NCI-H82 treated with DMSO at 0.1 percent for 48 hours (cell line): ENCODE measurements at regions not wholly inside any gene's neighbourhood (a gene's known extent, or its start where the extent isn't known, plus 50 kb on each side); places are given as distances from the start of the nearest gene placed in this dataset.
"Not testable (repeated sequence)": the region's sequence is repeated elsewhere in the genome, so short reads cannot be mapped to it uniquely, and the experiment has no call there.

Experiments used
- DNase-seq: peaks from one replicate; lab custom pipeline; 2025; ENCODE audit not compliant: unreplicated experiment; lab: John Stamatoyannopoulos, UW

DNA sequence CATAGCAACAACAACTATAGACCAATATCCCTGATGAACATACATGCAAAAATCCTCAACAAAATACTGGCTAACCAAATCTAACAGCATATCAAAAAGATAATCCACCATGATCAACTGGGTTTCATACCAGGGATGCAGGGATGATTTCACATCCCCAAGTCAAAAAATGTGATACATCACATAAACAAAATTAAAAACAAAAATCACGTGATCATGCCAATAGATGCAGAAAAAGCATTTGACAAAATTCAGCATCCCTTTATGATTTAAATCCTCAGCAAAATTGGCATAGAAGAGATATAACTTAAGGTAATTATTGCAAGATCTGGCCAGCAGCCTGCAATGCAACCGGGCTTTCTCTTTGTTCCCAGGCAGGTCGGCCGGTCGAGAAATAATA, 735.1 kb upstream of the SGO1 start:
- DNase-seq = not testable (repeated sequence)

DNA sequence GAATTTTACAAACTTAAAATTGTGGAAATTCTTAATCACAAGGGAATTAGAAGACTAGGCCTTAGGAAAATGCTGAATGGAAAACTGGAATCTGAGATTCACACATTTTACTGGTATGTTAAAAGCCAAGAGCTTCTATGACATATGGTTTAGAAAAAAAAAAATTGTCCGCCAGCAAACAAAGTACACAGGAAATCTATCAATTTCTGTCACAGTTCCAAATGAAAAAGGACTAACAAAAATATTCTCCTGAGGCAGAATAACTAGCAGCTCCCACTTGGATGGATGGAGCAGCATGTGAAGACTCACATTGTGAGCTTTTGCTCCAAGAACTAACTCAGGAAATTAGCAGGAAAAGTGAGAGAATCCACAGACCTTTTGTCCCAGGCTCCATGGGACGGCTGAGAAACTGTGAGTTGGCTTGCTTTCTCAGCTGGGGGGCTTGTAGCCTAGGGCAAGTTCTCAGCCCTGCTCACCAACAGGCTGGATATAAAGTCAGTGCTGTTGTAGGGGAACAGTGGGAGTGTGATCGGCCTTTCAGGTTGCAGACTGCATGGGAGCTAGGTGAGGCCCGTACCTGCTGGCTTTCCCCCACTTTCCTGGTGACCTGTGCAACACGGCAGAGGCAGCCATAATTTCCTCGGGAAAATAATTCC, 731.1 kb upstream of the SGO1 start:
- DNase-seq = no peak

DNA sequence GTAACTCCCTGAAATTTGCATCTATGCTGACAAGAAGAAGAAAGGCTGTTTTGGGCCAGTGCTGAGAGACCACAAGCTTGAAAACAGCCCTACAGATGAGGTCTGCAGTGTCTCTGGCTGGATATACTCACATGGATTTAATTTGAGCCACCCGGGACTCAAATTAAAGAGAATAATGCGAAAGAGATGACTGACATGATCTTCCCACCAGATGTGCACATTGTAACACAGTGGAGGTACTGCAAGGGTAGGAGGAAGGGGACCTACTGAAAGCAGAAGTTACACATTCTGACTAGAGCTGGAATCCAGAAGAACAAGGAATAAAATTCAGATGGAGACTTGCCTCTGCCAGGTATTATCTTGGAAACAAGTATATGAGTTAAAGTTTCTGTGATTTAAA, 728.3 kb upstream of the SGO1 start:
- no peak for DNase-seq

DNA sequence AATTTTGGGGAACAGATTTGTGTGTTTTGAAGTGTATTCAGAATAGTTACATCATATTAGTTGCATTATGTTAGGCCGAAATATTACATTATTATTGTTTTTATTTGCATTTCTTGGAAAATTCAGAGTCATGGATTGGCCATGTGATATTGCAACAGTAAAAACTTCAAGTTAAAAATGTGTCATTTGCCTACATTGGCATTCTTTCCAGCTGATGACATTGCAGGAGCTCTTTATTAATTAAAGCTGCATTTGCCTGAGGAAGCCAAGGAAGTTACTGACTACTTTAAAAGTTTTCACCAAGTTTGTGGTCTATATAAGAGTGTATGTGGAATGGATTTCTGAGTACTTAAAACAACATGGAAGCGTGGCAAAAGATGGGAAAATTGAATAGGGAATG, 726.4 kb upstream of the SGO1 start:
- no peak for DNase-seq

DNA sequence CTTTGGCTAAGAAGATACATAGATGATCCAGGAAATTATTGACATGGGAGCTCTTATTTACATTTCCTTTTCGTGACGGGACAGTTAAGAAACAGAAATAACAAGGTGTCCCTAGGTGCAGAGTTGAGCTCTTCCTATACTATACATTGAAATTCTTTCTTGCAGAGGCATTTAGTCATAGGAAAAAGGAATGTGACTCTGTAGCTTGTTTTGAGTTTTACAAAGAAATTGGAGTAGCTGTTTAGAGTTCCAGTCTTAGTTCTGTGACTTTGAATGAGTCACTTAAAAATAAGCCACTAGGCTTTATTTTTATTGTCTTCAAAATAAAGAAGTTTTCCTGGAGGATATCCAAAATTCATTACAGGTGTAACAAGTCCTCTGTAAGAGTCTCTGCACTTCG, 723.5 kb upstream of the SGO1 start:
- no peak for DNase-seq

DNA sequence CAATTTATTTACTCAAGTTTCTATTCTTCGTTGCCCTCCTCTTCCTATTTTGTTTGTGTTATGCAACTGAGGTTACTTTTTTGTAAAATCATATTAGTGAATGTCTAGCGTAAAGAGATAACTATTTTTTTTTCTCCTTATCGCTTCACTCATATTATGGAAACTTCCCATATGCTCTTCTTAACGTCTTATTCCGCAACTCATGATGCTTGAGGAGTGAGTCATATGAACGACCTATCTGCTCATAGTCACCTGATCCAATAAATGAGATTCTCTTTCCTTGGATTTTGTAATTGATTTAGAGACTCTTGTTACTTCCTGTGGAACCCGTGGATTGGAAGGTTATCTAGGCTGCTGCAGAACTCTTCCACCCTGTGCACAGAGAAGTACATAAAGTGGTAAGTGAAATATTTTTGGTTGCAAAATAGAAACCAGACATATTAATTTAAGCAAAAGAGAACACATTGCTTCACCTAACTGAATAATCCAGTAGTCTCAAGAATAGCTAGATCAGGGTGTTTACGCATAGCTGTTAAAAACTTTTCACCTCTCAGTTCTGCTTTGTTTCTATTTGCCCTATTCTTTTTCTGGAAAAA, 719.3 kb upstream of the SGO1 start:
- DNase-seq = no peak

DNA sequence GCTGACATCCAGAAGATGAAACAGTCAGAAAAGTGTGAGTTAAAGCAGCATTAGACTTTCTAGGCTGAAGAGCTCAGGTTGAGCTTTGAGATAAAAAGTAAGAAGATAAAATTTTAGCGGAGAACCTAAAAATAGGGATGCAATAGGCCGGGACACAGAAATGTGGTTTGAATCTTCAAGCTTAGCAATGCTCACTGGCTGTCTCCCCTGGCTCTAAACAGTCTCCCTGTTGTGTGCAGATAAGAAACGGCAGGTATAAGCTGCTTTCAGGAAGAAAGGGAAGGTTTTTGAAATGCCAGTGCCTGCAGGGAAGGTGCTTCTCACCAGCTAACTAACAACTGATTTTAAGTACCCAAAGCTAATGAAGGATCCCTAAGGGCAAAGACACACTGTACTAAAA, 718.7 kb upstream of the SGO1 start:
- no peak for DNase-seq

DNA sequence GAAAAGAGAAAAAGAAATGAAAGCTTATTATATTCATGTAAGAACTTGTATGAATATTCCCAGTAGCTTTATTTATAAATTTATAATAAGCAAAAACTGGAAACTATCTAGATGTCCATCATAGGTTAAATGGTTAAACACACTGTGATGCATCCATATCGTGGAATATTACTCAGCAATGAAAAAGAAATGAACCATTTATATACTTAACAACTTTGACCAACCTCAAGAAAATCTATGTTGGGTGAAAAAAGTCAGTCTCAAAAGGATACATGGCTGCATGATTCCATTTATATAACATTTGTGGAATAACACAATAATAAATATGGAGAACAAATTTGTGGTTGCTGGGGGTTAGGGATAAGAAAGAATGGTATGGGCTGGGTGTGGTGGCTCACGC, 713.0 kb upstream of the SGO1 start:
- no peak for DNase-seq

DNA sequence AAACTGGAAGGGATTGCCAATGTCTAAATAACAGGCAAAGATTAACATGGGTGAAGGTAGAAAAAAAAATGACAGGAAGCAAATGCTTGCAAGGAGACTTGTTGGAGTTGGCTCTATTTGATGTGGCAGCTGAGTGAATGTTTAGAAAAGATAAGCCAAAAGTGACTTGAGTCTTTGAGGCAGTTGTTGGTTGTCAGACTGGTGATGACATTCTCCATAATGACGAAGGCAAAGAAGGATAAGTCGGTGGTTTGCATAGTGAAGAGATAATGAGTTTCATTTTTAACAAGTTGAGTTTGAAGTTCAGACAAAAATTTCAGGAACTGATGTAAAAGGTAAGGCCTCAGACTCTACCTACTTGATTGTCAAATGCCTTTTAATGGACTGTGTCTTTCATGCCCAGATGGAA, 704.1 kb upstream of the SGO1 start:
- DNase-seq = no peak

DNA sequence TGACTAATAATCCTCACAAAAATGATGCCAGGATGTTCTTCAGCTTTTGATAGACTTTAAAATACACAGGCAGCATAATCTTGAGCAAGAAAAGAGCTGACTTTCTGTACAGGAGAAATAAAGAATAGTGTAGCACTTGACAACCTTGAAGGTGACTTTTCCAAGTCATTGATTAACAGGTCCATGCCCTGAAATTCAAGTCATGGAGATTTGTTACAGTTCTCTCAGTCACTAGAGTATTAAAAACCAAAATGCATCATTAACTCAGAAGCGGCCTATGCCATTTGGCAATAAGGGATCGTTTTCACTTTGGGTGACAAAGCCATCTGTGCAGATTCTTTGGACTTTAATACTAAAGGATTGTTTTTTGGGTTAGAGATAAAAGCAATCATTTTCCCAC, 692.7 kb upstream of the SGO1 start:
- no peak for DNase-seq

DNA sequence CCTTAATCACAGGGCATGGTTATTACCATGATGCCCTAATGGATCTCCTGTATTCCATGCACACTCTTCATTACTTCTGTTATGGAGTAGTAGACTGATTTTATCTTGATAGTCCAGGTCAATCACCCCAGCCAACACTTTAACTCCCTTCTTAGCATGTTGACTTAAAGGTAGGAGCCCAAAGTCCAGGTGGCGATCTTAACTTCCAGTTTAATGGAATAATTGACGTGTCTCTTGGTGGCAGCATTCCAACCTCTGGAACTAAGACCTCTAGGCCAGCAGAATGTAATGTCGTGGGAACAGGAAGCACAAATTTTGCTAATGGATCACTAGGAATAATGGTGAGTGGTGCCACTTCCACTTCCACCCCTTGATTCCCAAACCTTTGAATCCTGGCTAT, 687.2 kb upstream of the SGO1 start:
- DNase-seq = no peak

DNA sequence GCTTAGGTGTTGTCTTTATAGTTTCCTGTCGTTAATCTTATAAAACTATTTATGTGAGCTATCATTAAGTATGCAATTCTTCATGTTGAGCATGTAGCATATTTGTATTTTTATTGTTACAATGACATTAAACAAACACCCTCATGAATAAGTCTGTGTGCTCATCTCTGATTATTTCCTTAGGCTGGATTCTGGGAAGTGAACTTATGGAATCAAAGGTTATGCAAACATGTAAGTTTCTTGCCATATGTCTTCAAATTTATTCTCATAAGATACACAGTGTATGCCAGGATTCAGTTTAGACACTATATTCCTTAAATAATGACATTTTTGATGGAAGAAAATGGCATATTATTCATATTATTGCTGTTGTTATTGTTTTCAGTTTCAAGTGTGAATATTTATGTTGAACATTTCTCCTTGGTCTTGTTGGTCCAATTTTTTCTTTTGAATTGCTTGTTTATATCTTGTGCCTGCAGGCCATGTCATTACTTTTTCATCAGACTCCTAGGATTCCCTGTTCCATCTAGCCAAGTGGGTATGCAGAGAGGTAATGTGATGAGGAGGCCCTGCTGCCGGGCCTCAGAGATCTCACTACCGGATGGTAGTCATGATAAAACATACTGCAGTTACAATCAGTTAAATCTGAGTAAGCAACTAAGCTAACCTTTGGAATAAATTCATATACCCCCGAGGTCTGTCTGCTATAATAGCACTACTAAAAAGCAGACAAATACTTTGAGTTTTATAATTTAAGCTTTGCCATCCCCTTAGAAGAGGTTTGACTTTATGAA, 684.3 kb upstream of the SGO1 start:
- no peak for DNase-seq

DNA sequence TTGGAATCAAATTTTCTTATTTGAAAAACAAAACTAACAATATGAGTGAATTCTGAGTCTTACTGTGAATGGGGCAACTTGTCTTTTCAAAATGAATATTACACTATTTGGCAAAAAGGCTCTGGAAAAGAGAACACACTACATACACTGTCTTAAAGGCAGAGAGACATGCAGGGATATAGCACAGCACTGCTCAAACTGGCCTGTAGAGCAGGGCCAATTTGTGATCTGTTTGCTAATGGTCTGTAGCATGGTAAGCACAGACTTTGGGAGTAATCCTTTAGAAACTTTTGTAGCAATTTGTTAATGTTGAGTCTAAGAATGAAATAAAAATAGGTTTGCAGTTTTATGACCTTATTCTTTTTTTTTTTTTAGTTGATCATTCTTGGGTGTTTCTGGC, 679.8 kb upstream of the SGO1 start:
- no peak for DNase-seq

DNA sequence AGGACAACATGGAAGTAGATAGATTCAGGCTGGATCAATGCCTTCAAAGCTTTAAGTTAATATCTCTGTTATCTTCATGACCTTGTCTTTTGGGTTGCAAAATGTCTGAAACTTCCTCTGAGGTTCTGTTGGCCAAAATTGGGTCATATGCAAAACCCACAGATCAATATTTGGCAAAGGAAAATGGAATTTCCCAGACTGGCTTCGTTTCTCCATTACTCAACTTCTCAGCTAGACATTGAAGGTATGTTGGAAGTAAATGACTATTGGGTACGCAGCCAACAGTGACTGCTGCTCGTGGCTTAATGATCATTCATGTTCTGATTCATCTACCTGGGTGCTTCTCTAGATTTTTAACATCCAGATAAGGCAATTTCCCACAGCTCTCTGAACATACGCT, 675.4 kb upstream of the SGO1 start:
- DNase-seq = no peak

DNA sequence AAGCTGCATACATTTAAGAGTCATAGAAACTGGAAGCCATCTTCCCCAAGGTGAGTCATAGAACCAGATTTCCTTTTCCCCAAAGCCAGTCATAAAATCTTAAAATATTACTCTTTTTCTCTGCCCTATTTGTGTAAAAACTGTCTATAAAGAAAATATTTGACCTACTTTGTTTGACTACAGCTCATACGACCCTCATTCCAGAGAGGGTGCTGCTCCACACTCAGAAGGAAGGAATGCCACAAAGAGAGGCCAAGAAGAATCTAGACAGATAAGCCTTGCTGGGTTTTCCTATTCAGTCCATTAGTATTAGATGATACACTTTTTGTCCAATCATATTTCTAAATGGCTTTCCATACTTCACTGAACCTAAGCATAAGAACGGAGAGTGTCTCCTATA, 671.6 kb upstream of the SGO1 start:
- no peak for DNase-seq

DNA sequence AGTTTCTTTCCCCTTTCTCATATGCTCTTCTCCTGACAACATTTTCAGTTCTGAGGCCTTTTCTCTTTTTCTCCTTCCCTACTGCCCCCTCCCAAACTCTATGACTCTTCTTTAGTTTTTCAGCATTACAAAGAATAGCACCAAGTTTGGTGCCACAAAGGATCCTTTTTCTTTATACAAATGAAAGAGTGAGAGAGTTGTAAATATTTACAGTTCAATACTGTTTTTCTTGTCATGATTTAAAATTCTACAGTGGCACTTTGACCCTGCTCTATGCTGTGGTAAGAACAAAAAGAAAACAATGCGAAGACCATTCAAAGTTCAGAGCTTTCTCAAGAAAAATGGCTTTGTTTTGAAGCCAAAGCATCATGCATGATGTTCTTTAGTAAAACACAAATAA, 667.9 kb upstream of the SGO1 start:
- no peak for DNase-seq

DNA sequence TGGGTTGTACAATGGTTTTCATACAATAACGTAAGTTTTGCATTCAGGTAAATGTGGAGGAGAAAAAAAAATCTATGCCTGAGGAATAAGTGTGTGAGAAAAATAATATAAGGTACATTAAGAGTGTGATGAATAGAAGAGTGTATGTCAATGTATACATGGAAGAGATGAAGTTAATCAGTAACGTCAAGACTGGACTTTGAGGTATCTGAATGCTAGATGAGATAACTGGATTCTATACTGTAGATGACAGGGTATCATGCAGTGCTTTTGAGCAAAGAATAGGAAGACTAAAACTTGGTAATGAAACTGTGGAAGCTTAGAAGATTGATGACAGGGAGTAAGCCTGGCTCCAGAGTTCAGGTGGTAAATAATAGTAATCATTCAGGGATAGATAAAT, 666.7 kb upstream of the SGO1 start:
- no peak for DNase-seq

DNA sequence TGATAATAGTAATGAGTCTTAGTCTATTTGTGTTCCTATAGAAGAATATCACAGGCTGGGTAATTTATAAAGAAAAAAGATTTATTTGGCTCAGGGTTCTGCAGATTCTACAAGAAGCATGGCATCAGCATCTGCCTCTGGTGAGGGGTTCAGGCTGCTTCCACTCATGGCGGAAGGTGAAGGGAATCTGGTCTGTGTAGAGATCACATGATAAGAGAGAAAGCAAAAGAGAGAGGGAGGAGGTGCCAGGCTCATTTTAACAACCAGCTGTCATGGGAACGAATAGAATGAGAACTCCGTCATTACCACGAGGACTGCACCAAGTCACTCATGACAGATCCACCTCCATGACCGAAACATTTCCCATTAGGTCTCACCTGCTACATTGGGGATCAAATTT, 664.0 kb upstream of the SGO1 start:
- DNase-seq = no peak

DNA sequence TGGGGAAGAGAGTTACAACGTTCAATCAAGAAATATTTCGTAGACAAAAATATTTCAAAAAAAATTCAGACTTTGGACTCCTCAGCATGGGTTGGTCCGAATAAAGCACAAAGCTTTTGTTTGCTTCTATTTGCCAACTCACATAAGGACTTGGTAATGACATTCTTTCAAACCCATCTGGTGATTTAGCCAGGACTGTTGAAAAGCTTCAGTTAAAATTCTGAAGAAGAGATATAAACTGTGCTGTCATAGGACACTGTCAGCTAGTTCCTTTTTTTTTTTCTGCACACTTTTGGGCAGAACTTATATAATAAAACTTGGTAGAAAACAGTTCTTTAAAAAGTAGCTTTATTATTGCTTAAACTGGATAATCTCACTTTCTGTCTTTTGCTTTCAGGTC, 660.8 kb upstream of the SGO1 start:
- DNase-seq = no peak

DNA sequence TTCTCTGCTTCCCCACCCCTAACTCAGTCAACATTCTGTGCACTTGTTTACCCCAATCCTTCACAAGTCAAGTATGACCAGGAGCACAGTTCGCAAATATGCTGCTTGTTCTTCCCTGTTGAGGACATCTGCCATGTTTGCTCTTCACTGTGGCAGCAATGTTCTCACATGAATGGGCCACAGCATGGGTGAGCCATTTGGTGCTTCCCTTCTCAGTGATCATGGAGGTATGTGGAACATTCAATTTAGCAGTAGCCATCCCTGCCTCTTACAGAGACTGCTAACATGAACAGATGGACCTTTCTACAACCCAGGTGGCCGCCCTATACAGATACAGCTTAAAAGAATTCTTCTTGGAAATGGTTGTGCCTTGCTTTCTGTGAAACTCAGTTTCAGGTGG, 660.1 kb upstream of the SGO1 start:
- DNase-seq = no peak

DNA sequence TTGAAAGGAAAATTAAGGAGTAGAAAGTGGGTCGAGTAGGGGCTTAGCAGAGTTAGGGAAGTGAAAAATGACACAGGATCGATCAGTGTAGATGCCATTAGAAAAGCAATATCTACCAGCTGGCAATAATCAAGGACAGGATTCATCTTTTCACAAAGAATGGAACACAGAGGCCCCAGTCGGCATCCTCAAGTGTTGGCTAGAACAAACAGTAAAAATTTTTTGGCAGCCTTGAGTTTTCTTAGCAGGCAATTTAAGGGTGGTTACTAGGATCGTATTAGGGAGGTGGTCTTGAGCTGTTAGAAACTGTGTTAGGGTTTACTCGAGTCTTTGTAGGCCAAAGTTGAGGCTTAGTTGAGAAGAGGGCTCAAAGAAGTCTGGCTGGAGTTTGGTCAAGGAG, 658.8 kb upstream of the SGO1 start:
- no peak for DNase-seq

DNA sequence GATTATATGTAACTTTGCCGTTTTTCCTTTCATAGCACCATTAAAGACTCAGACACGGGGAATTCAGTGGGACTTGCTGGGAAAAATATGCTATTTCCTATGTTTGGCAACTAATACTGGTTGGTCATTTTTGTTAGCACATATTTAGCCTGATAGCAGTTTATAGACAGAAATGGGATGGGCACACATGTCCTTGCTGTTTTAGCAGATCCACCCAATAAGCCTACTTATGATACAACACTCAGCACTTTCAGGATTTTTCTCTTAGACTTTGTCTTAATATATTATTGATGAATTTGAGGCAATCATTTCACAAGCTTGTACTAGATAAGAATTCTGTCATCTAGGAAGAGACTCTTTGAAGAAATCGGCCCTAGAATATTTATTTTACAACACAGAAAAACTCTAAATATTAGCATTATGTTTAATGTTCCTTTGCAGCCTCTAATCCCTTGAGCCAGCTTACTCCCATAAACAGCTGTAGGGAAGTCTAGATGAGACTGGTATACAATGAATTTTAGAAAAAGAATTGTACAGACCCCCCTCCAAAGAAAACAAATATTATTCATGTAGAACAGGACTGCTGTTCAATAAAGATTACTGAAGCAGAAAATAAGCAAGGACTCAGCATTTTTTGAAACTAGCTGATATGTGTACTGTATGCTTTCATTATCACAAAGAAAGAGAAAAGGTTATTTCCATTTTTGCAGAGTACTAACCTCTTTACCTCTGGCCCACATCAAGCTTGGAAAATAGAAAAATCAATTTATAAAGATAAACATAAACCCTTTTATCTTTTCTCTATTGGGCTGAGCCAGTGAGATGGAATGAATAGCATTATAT, 656.8 kb upstream of the SGO1 start:
- no peak for DNase-seq
